ENCODE measurements at regions not wholly inside any gene's neighbourhood (a gene's known extent, or its start where the extent isn't known, plus 50 kb on each side); places are given as distances from the start of the nearest gene placed in this dataset.
"Not testable (repeated sequence)": the region's sequence is repeated elsewhere in the genome, so short reads cannot be mapped to it uniquely, and the experiment has no call there.

DNA sequence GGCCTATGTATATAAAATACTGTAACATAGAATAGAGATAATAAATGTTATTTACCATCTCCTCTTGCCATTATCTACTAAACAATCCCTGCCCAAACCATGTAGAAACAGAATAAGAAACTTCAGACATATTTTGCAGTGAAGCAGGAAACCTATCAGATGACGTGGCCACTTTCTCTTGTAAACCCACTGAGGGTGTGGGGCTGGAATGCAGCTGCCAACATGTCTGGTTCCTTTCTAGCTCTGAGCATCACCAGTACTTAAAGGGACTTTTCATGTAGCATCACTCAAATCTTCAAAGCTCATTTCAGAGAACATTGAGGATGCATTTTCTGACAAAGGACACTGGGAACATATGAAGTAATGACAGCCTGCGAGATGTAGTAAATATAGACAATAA, 251.8 kb downstream of the LPIN1 start:
- DNase-seq = no peak

DNA sequence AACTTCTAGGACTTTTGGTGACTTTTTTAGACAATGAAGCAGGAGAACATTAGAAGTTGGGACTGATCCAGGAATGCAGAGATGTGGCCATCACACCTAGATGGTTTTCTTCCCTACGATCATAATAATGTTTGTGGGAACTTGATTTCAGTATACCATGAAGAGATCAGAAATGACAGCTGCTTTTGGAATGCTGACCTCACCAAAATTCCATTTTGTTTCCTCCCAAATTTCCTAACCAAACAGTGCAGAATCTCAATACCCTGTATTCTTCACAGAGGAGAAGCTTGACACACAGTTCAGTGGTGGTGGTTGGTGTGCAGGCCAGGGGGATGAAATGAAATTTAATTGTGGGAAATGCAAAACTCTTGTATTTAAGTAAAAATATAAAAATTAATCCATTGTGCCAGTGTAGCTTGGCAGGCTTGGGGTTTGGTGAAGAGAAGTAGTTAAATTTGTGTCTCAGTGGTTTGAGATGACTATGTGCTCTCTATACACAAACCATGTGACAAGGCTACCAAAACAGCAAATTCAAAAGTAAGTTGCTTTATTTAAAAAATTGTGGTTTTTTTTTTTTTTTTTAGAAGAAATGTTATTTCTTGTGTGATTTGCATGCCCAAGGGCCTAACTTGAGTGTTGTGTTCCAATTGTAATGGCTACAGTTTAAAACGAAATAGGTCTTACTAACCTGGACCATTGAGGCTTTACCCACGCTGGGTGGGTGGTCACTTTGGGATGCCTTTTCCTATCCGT, 252.4 kb downstream of the LPIN1 start:
- no peak for DNase-seq

DNA sequence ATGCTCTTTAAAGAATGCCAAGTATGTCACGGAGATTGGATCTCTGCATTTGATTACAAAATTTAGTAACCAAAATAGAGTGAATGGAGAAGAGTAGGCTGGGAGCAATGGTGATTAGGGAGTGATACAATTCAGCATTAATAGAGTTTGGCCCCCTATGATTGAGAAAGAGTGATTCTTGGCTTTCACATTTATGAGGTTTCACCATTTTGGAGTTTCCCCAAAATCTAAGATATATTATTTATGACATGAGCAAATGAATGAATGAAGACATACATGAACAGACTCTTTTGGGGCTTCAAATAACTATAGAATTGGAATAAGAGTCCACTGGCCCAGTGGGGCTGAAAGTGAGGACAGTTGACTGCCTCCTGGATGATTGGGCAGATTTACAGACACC, 255.2 kb downstream of the LPIN1 start:
- DNase-seq = no peak

DNA sequence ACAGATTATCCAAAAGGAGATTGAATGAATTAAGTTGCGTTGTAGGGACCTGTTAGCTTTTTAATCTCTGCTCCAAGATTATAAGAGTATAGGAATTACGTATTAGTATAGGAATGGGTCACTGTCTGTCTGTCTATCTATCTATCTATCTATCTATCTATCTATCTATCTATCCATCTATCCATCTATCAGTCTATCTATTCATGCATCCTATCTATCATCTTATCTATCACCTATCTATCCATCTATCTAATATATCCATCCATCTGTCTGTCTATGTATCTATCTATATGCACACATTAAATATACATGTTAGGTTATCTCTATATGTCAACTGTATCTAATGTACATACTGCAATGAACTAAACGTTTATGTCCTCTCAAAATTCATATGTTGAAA, 255.8 kb downstream of the LPIN1 start:
- no peak for DNase-seq

DNA sequence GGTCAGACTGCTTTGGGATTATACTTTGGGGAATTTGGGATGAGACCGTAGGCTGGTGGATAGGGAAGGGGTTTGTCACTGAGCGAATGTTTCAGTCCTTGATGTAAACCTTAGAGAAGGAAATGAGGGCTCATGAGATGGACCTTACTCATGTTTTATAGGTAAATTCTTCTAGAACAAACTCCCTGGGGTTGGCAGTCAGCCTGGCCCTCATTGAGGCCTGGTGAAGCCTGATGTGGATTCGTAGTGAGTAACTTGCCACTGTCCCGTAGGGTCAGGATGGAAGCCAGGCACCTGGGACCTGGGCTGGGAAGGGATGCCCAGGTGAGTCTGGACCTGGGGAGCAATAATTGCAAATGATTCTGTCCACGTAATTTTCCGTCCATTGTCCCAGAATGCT, 258.3 kb downstream of the LPIN1 start:
- DNase-seq = no peak

DNA sequence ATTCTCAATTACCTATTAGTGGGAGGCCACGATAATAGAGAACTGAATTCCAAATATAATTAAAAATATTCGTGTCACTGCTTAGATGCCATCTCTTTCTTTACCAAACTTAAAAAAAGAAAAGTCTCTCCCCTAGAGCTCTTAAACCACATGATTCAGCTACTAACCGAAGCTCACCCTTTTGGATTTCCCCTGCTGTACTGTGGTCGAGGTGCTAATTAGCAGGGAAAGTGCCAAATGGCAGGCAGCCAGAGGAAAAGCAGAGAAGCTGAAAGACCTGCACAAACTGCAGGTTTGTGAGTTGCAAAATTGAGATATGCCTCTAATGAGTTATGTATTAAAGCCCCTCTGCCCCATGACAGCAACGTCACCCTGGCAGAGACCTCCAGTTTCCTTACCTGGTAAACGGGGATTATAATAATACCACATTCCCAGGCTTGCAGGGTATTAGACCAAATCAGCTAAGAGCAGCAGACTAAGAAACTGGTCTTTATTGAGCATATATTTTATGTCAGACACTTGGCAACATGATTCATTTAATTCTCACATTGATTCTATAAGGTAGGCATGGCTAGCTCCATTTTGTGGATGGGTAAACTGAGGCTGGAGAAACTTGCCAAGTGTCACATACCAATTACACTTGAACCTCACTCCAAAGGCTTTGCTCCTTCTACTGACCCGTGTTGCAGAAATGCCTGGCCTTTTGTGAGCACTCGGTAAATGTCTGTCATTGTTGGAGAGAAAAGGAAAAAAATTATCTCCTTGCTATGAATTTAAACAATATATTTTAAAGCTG, 259.7 kb downstream of the LPIN1 start:
- peak; percentile 2 to 43 for DNase-seq

DNA sequence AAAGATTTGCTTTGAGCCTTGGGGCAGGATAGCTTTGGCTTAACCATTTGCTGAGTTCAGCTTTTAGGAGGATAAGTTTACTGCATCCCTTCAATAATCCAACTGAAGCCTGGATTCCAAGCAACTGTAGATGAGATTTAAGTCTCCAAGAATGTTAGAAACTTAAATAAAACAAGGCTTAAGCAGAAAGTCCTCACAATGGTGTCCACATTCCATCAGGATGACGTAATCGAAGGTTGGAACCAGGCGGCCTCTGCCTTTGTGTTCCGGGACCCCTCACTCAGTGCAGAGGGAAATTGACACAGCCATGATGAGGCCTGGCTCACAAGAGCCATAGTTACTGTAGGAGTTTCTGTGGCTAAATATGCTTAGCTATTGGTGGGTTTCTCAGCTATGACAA, 260.4 kb downstream of the LPIN1 start:
- DNase-seq = no peak

DNA sequence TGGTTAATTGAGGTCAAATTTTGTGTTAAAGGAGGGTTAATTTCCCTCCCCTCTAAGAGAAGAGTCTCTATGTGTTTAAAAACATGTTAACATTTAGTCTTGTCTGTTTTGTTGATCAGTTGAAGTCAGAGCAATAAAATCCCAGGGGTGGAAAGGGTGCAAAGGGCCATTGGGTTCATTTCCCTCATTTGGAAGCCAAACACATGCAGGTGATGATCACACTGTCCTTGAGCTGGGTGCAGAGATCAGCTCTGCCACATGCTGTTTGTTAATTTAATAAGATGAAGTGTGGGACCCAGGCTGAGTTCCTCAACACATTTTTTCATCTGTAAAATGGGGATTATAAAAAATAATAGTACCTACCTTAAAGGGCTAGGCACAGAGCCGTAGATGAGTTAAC, 260.9 kb downstream of the LPIN1 start:
- no peak for DNase-seq

DNA sequence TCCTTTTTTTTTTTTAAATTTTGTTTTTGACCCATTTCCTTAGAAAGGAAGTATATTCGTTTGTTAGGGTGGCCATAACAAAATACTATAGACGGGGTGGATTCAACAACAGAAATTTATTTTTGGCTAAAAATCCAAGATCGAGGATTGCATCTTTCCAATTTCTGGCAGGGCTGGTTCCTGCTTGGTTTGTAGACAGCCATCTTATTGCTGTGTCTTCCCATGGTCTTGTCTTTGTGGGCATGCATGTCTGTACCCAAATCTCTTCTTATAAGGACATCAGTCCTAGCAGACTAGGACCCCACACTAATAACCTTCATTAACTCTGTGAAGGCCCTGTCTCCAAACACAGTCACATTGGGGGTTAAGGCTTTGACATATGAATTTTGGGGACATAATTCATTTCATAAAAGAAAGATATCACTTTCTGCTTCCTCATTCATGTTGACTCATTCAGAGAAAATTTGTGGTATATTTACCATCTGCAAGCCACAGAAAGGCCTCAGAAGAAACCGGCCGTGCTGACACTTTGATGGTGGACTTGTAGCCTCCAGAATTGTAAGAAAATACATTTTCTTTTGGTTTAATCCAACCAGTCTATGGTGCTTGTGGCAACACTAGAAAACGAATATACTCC, 262.1 kb downstream of the LPIN1 start:
- no peak for DNase-seq

DNA sequence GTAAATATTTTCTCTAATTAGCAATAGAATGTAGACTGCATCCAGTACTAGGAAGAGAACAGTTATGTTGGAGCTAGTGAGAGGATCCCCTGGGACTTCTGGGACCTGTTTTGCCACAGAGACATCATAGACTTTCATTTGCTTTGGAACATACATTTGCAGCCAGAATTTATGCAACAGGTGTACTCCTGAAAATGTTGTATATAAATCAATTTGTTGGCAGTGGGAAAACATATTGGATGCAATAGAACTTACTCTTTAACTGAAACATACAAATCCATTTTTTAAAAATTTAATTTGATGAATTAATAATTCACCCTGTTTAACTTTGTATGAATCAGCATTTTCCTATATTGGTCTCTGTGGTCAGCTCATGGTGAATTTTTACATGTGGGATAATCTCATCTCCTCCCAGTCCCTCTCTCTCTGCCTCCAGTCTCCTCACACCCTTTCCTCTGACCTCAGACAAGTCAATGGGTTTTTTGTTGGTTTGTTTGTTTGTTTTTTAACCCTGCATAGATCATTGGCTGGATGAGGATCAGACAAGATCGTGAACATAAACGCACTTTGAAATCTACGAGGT, 263.0 kb downstream of the LPIN1 start:
- no peak for DNase-seq

DNA sequence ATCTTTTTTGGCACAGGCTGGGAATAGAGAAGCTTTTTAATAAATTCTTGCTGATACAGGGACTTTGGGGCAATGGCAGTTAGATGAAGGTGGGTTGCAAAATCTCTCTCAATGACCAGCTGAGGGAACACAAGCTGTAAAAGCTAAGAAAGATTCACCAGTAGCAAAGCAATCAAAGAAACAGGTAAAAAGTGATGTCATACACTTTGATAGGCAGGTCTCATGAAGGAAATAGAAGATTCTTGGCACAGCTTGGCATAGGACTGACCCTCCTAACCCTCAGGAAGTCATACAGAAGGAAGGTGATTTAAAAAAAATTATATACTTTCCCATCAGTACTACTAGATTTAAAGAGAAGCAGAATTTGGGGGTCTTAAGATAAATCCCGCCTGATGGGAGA, 263.6 kb downstream of the LPIN1 start:
- no peak for DNase-seq

DNA sequence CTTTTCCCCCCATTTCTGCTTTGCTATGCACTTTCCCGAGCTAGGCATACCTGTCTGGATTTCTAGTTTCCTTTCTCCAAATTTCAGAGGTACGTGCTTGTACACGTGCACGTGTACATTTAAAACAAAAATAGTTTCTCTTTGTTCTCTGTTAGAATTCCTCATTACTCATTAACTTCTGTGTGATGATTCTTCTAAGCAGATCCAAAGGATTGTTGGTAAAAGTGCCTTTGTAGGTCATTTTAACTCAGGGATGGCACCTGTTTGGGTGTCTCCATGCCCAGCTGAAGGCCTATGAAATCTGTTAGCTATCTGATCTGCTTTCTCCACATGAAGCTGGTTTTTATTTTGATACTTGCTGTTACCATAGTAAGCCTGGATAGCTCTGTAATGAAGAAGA, 264.3 kb downstream of the LPIN1 start:
- DNase-seq = no peak

DNA sequence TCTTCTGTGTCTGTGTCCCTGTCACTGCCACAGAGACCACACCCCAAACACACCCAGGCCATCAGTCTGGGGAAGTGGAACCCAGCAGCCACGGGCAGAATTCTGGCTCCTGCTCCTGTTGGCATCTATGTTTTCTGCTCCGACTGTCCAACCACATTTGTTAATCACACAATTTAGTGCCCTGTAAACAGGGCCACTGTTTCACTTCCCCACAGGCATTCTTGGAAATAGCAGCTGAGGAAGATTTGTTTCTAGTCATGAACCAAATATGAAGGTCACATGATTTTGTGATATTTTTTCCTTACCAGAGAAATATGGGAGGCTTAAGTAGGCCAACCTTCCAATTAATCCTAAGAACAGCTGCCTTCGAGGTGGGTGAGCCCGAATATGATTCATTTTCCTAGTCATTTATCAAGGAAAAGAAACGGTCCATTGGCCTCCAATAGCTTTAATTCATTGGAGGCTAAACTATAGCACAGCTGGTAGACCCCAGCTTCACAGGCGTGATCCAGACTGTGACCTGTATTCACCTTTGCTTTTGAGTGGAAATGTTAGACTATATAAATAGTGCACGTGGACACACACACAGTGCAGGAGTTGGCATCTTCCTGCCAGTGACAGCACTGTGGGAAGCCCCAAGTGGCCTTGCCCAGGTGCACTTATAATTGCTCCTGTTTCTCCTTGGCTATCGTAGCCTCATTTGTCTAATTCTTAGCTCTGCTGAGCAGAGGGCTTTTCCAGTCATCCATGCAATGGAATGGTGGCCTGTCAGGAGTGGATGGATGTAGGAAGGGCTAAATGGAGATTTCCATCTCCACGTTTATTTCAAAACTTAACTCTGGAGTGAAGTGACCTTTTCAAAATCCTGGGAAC, 267.9 kb downstream of the LPIN1 start:
- DNase-seq = no peak

DNA sequence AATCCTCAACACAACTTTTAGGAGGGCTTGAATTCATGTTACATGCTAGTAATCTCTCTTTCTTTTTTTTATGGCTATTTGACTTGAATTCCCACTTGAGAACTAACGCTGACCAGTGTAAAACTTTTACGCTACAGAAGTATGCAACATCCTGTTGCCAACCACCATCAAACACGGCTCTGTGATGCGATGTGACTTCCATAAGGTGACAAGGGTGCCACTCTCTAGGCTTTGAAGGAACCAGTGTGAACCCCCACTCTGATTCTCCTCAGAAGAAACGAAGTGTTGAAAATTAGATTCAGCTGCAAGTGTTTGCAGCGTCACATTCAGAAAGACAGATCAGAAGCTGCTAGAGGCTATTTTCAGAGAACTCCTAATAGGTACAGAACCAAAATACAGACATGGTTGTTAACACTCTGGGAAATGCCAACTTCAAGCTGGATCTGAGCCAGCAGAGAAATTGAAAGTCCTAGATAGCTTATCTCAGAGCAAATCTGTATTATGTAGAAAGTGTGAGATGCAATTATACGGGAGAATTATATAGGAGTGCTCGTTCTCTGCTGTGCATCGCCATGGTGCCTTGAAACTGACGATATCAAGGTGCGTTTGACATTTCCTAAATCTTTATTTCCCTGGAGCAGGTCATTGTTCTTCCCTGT, 271.2 kb downstream of the LPIN1 start:
- no peak for DNase-seq

DNA sequence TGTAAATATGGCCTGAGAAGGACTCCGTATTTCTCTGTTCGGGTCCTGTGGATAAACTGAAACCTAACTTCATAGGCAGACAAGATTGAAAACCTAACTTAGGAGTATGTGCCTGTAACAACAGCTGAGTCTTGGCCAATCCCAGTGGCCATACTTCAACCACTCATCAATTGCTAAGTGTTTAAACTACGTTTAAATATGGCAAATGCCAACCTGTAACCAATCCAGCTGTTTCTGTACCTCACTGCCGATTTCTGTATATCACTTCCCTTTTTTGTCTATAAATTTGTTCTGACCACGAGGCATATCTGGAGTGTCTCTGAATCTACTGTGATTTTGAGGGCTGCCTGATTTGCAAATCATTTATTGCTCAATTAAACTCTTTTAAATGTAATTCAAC, 272.3 kb downstream of the LPIN1 start:
- not testable (repeated sequence) for DNase-seq

DNA sequence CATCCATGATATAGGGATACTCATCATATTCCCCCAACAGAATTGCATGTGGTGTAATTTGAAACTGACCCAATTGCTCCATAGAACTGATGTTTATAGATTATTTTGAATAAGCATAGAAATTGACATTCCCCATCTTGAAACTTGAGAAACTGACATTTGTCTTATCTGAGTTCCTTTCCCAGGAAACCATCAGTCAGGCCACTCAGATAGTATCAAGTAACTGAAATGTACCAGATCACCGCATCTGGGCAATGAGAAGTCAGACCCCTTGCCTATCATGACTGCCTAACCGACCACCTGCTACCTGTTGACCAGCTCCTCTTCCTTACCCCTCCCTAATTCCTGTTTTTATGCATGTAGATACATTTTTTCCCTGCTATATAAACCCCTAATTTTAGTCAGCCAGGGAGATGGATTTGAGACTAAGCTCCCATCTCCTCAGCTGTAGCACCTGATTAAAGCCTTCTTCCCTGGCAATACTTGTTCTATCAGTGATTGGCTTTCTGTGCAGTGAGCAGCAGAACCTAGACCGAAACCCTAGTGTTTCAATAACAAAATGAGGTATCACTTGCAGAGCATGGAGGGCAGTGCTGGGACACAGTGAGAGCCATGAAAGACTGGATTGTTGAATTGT, 274.5 kb downstream of the LPIN1 start:
- DNase-seq = no peak

DNA sequence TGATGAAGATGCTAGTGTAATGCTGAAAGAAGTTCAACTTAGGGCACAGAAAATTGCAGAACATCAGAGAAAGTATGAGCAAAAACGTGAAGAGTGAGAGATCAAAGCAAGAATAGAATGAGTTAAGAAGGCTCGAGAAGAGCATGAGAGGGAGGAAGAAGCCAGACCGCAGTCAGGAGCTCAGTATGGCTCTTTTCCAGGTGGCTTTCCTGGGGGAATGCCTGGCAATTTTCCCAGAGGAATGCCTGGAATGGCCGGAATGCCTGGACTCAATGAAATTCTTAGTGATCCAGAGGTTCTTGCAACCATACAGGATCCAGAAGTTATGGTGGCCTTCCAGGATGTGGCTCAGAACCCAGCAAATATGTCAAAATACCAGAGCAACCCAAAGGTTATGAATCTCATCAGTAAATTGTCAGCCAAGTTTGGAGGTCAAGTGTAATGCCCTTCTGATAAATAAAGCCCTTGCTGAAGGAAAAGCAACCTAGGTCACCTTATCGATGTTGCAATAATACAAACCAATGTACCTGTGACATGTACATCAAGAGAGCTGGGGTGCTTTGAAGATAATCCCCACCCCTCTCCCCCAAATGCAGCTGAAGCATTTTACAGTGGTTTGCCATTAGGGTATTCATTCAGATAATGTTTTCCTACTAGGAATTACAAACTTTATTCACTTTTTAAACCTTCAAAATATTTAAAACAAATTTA, 277.9 kb downstream of the LPIN1 start:
- DNase-seq = not testable (repeated sequence)

DNA sequence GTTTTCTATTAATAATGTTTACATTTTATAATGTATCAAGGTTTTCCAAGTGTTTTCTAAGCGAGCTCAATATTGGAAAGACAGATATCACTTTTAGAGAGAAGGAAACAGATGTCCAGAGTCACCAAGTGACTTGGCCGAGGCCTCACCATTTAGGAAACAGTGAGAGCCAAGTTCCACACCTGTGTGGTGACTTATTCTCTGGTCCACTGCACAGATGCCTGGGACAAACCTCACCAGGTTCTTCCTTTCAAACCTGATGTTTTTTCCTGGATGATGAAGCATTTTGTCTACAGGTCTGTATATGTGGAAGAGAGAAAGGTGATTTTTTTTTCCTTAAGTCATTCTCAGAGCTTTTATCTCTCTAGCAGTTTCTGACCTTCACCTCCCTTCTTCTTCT, 280.7 kb downstream of the LPIN1 start:
- DNase-seq = no peak

DNA sequence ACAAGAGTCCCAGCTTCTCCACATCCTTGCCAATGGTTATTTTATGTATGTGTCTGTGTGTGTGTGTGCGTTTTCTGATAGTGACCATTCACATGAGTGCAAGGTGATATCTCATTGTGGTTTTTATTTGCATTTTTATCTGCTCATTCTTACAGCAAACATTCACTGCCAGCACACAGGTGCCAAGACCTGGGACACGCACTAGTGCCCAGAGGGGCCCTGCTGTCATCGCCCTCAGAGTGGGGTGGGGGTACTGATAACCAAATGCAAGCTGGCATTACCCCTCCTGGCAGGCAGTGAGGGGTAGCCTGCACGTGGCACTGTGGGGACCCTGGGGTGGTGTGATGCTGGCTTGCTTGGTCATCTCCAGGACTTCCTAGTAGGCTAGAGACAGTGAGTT, 285.4 kb downstream of the LPIN1 start:
- DNase-seq = no peak

DNA sequence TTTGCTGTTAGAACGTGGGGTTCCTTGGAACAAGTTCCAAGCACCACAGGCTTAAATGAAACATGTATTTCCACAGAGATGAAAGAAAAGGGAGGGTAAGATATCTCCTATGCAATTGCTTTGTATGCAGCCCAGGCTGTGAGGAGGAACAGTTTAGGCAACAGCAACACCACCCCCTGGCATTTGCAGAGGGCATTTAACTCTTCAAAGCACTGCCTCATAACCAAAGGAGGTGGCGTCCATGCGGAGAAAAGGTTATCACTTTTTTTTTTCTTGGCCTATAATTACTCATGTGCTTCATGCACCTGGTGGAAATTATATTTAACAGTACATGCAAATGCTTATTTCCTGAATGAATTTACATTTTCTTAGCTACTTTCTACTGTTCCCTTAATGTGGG, 286.0 kb downstream of the LPIN1 start:
- DNase-seq = no peak

DNA sequence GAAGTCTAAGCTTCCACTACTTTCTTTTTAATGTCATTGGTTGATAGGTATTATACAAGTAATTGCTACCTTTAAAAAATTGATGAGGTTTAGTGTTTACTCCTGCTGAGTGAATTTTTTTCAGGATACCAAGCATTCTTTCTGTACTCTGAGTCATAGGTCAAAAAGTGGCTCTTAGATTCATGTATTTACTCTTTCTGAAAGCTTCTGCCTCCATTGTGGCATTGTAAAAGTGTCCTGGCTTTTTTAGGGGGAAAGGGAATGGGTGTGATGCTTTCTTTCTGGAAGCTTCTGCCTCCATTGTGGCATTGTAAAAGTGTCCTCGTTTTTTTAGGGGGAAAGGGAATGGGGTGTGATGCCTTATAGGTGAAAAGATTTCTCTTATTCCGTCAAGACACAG, 286.5 kb downstream of the LPIN1 start:
- DNase-seq = no peak

All from NCI-H446 (cell line).